HTR-8/SVneo (cell line): ENCODE measurements at regions not wholly inside any gene's neighbourhood (a gene's known extent, or its start where the extent isn't known, plus 50 kb on each side); places are given as distances from the start of the nearest gene placed in this dataset.
"Not testable (repeated sequence)": the region's sequence is repeated elsewhere in the genome, so short reads cannot be mapped to it uniquely, and the experiment has no call there.

Source experiments
- DNase-seq: peaks from one replicate; pipeline ENCODE4 v3.0.0; 2011; ENCODE audit warnings: low spot score, mixed read lengths; ENCODE audit not compliant: insufficient read length
- FAIRE-seq: peaks from 2 replicates; lab custom pipeline; 2011; peaks lifted over from hg19 to GRCh38; lab: Jason Lieb, UNC

GRCh38 chr6:54541541-54541940 lies 233.3 kb downstream of the TINAG start:
- DNase-seq (no peak), FAIRE-seq (no peak)

- FAIRE-seq: no peak
- no peak for DNase-seq
Measured at GRCh38 chr6:54559136-54559535, 250.9 kb downstream of the TINAG start.

GRCh38 chr6:54564188-54564587 lies 255.9 kb downstream of the TINAG start:
- FAIRE-seq, DNase-seq: not testable (repeated sequence)

GRCh38 chr6:54574671-54575070 lies 266.4 kb downstream of the TINAG start:
- no peak for FAIRE-seq

GRCh38 chr6:54578261-54578660 lies 268.3 kb upstream of the FAM83B start:
- no peak for FAIRE-seq
- no peak for DNase-seq

More at GRCh38 chr6:54574671-54575070, 266.4 kb downstream of the TINAG start:
- DNase-seq: no peak

GRCh38 chr6:54579011-54579410 lies 267.6 kb upstream of the FAM83B start:
- DNase-seq: no peak
- no peak for FAIRE-seq

GRCh38 chr6:54586251-54586650 lies 260.3 kb upstream of the FAM83B start:
- FAIRE-seq (peak; percentile 20), DNase-seq (no peak)

- no peak for DNase-seq
- FAIRE-seq: no peak
Measured at GRCh38 chr6:54587277-54587676, 259.3 kb upstream of the FAM83B start.

GRCh38 chr6:54588176-54588575 lies 258.4 kb upstream of the FAM83B start:
- FAIRE-seq: no peak
- DNase-seq: no peak

GRCh38 chr6:54595844-54596243 lies 250.7 kb upstream of the FAM83B start:
- FAIRE-seq: no peak

GRCh38 chr6:54598787-54599313 lies 247.7 kb upstream of the FAM83B start:
- DNase-seq (no peak), FAIRE-seq (no peak)

More at GRCh38 chr6:54595844-54596243, 250.7 kb upstream of the FAM83B start:
- no peak for DNase-seq

GRCh38 chr6:54601600-54602300 lies 244.8 kb upstream of the FAM83B start:
- DNase-seq (no peak), FAIRE-seq (no peak)

GRCh38 chr6:54602591-54602990 lies 244.0 kb upstream of the FAM83B start:
- FAIRE-seq: peak; percentile 44
- DNase-seq: no peak

GRCh38 chr6:54609981-54610380 lies 236.6 kb upstream of the FAM83B start:
- no peak for FAIRE-seq

GRCh38 chr6:54613596-54613995 lies 233.0 kb upstream of the FAM83B start:
- no peak for FAIRE-seq
- no peak for DNase-seq

More at GRCh38 chr6:54609981-54610380, 236.6 kb upstream of the FAM83B start:
- no peak for DNase-seq

- DNase-seq (no peak), FAIRE-seq (no peak)
Measured at GRCh38 chr6:54614499-54615195, 231.9 kb upstream of the FAM83B start.

- no peak for DNase-seq
- FAIRE-seq: no peak
Measured at GRCh38 chr6:54617730-54618129, 228.8 kb upstream of the FAM83B start.

- FAIRE-seq: no peak
- DNase-seq: no peak
Measured at GRCh38 chr6:54618572-54618971, 228.0 kb upstream of the FAM83B start.

GRCh38 chr6:54619102-54619501 lies 227.5 kb upstream of the FAM83B start:
- DNase-seq (no peak), FAIRE-seq (no peak)

- no peak for DNase-seq
- FAIRE-seq: no peak
Measured at GRCh38 chr6:54621285-54621684, 225.3 kb upstream of the FAM83B start.

- no peak for FAIRE-seq
- no peak for DNase-seq
Measured at GRCh38 chr6:54624216-54624615, 222.4 kb upstream of the FAM83B start.
